GM10248 (cell line): ENCODE measurements at regions not wholly inside any gene's neighbourhood (a gene's known extent, or its start where the extent isn't known, plus 50 kb on each side); places are given as distances from the start of the nearest gene placed in this dataset.
"Not testable (repeated sequence)": the region's sequence is repeated elsewhere in the genome, so short reads cannot be mapped to it uniquely, and the experiment has no call there.

Experiments
- CTCF ChIA-PET: fragments of 300-600 bp; sonication (Branson Sonifier 250); formaldehyde crosslinking; extraction: SDS; loops from one replicate; lab custom pipeline; 2021; ENCODE audit warnings: antibody characterized with exemption; lab: Yijun Ruan, JAX
- POLR2A ChIA-PET: fragments of 350-650 bp; sonication (Branson Sonifier 250); formaldehyde crosslinking; extraction: SDS; loops from one replicate; lab custom pipeline; 2020; ENCODE audit warnings: antibody characterized with exemption; lab: Yijun Ruan, JAX
- DNase-seq: peaks from one replicate; pipeline ENCODE4 v3.0.0; 2012; ENCODE audit errors: extremely low spot score
- CTCF ChIP-seq: IDR thresholded peaks from 2 replicates; pipeline ENCODE4 v1.5.1; 2012; ENCODE audit warnings: mild to moderate bottlenecking, low read depth; ENCODE audit errors: extremely low read depth, missing control alignments, control extremely low read depth

- DNase-seq, CTCF ChIA-PET, POLR2A ChIA-PET: not testable (repeated sequence)
These were observed 50.6 kb upstream of the MYL10 start for GRCh38 chr7:101679653-101680173.

- ChIA-PET POLR2A (no interaction called here), CTCF (interaction anchor here (1.5 to 1.6 kb wide), 2 partner anchors 13 to 555 kb away, joined by 3 to 8 read pairs; no protein-coding TSS in a partner anchor)
- no peak for DNase-seq
- no peak for TF ChIP-seq CTCF
These were observed 51.5 kb upstream of the MYL10 start for GRCh38 chr7:101680406-101681145.

- ChIA-PET POLR2A (no interaction called here), CTCF (interaction anchor here (1.5 to 1.6 kb wide), 2 partner anchors 14 to 555 kb away, joined by 3 to 8 read pairs; no protein-coding TSS in a partner anchor)
- DNase-seq: no peak
- TF ChIP-seq CTCF: no peak
These were observed 52.3 kb upstream of the MYL10 start for GRCh38 chr7:101681170-101682007.

GRCh38 chr7:101684983-101685330 is 55.9 kb upstream of the MYL10 start:
- POLR2A ChIA-PET: no interaction called here
- no peak for DNase-seq
- TF ChIP-seq CTCF: no peak
- CTCF ChIA-PET: interaction anchor here (1.1 to 3.3 kb wide), 2 partner anchors 9 to 587 kb away, joined by 3 to 11 read pairs; no protein-coding TSS in a partner anchor

GRCh38 chr7:101686030-101686429 is 56.9 kb upstream of the MYL10 start:
- DNase-seq: no peak
- ChIA-PET POLR2A (interaction anchor here (0.8 kb wide), 1 partner anchor 136 kb away, joined by 3 read pairs; no protein-coding TSS in a partner anchor), CTCF (interaction anchor here (1.1 to 3.5 kb wide), 6 partner anchors 18 to 586 kb away, joined by 3 to 11 read pairs (median 4); no protein-coding TSS in a partner anchor)
- no peak for TF ChIP-seq CTCF

- TF ChIP-seq CTCF: no peak
- no peak for DNase-seq
- ChIA-PET POLR2A (no interaction called here), CTCF (interaction anchor here (0.8 to 3.5 kb wide), 5 partner anchors 127 to 585 kb away, joined by 3 to 11 read pairs (median 9); no protein-coding TSS in a partner anchor)
These were observed 58.0 kb upstream of the MYL10 start for GRCh38 chr7:101687081-101687480.
